ENCODE measurements at regions not wholly inside any gene's neighbourhood (a gene's known extent, or its start where the extent isn't known, plus 50 kb on each side); places are given as distances from the start of the nearest gene placed in this dataset.
"Not testable (repeated sequence)": the region's sequence is repeated elsewhere in the genome, so short reads cannot be mapped to it uniquely, and the experiment has no call there.

- DNase-seq (ENCODE audit: low read depth in 2 of 2, low spot score in 1 of 2) = no peak
These were observed 129.8 kb downstream of the SEC23A start for GRCh38 chr14:38973083-38973700.

GRCh38 chr14:38972511-38972910 is 130.5 kb downstream of the SEC23A start:
- no peak for DNase-seq (ENCODE audit: low read depth in 2 of 2, low spot score in 1 of 2)

- no peak for DNase-seq (ENCODE audit: low read depth in 2 of 2, low spot score in 1 of 2)
These were observed 131.6 kb downstream of the SEC23A start for GRCh38 chr14:38971258-38971921.

- no peak for DNase-seq (ENCODE audit: low read depth in 2 of 2, low spot score in 1 of 2)
These were observed 138.4 kb downstream of the SEC23A start for GRCh38 chr14:38964630-38965029.

- no peak for DNase-seq (ENCODE audit: low read depth in 2 of 2, low spot score in 1 of 2)
These were observed 142.0 kb downstream of the SEC23A start for GRCh38 chr14:38960946-38961531.

- DNase-seq (ENCODE audit: low read depth in 2 of 2, low spot score in 1 of 2) = no peak
These were observed 144.0 kb downstream of the SEC23A start for GRCh38 chr14:38959021-38959420.

GRCh38 chr14:38958589-38958988 is 144.4 kb downstream of the SEC23A start:
- DNase-seq (ENCODE audit: low read depth in 2 of 2, low spot score in 1 of 2) = no peak

GRCh38 chr14:38951451-38951850 is 151.6 kb downstream of the SEC23A start:
- DNase-seq (ENCODE audit: low read depth in 2 of 2, low spot score in 1 of 2) = no peak

- DNase-seq (ENCODE audit: low read depth in 2 of 2, low spot score in 1 of 2) = no peak
These were observed 152.4 kb downstream of the SEC23A start for GRCh38 chr14:38950676-38951075.

GRCh38 chr14:38948576-38948975 is 154.5 kb downstream of the SEC23A start:
- no peak for DNase-seq (ENCODE audit: low read depth in 2 of 2, low spot score in 1 of 2)

- DNase-seq (ENCODE audit: low read depth in 2 of 2, low spot score in 1 of 2) = no peak
These were observed 154.9 kb downstream of the SEC23A start for GRCh38 chr14:38948171-38948570.

- DNase-seq (ENCODE audit: low read depth in 2 of 2, low spot score in 1 of 2) = no peak
These were observed 155.7 kb downstream of the SEC23A start for GRCh38 chr14:38947343-38947742.

GRCh38 chr14:38944691-38945090 is 158.3 kb downstream of the SEC23A start:
- DNase-seq (ENCODE audit: low read depth in 2 of 2, low spot score in 1 of 2) = no peak

- no peak for DNase-seq (ENCODE audit: low read depth in 2 of 2, low spot score in 1 of 2)
These were observed 161.5 kb downstream of the SEC23A start for GRCh38 chr14:38941488-38941887.

GRCh38 chr14:38932653-38933000 is 170.4 kb downstream of the SEC23A start:
- DNase-seq (ENCODE audit: low read depth in 2 of 2, low spot score in 1 of 2) = not testable (repeated sequence)

GRCh38 chr14:38931969-38932652 is 170.9 kb downstream of the SEC23A start:
- DNase-seq (ENCODE audit: low read depth in 2 of 2, low spot score in 1 of 2) = no peak

GRCh38 chr14:38930898-38931297 is 172.1 kb downstream of the SEC23A start:
- no peak for DNase-seq (ENCODE audit: low read depth in 2 of 2, low spot score in 1 of 2)

GRCh38 chr14:38930022-38930421 is 173.0 kb downstream of the SEC23A start:
- DNase-seq (ENCODE audit: low read depth in 2 of 2, low spot score in 1 of 2) = no peak

- no peak for DNase-seq (ENCODE audit: low read depth in 2 of 2, low spot score in 1 of 2)
These were observed 173.6 kb downstream of the SEC23A start for GRCh38 chr14:38929416-38929815.

GRCh38 chr14:38921893-38922292 is 181.1 kb downstream of the SEC23A start:
- DNase-seq (ENCODE audit: low read depth in 2 of 2, low spot score in 1 of 2) = not testable (repeated sequence)

- no peak for DNase-seq (ENCODE audit: low read depth in 2 of 2, low spot score in 1 of 2)
These were observed 187.9 kb downstream of the SEC23A start for GRCh38 chr14:38915125-38915524.

GRCh38 chr14:38910092-38910491 is 192.9 kb downstream of the SEC23A start:
- DNase-seq (ENCODE audit: low read depth in 2 of 2, low spot score in 1 of 2) = no peak
